Natural killer cell (primary cell): ENCODE measurements at regions not wholly inside any gene's neighbourhood (a gene's known extent, or its start where the extent isn't known, plus 50 kb on each side); places are given as distances from the start of the nearest gene placed in this dataset.

Source experiments
- ATAC-seq, 3 donors: fragments of 150-1000 bp in 2 of 3; fragments of 200-7000 bp in 1 of 3; cut with Tn5 transposase; 1 replicate in 1 of 3; 2 replicates in 2 of 3; pipeline ENCODE4 v1.10.0; 2021; ENCODE audit warnings: mild to moderate bottlenecking in 2 of 3, moderate library complexity in 2 of 3
- DNase-seq, 2 donors: peaks; one replicate each; pipeline versions ENCODE4 v3.0.0 to v3.0.0-alpha.2; 2013 to 2021; ENCODE audit warnings: mixed read lengths in 1 of 2
- H3K27ac ChIP-seq: one replicate; pipeline ENCODE4 v1.5.1; 2013; ENCODE audit warnings: mild to moderate bottlenecking, low read length
- H3K27me3 ChIP-seq: one replicate; pipeline ENCODE4 v1.6.1; 2013; ENCODE audit warnings: low read length; ENCODE audit not compliant: control insufficient read depth, insufficient read depth
- H3K36me3 ChIP-seq: one replicate; pipeline ENCODE4 v1.6.1; 2013; ENCODE audit warnings: low read length; ENCODE audit not compliant: control insufficient read depth, insufficient read depth
- H3K4me1 ChIP-seq: one replicate; pipeline ENCODE4 v1.6.1; 2013; ENCODE audit warnings: low read length; ENCODE audit not compliant: control insufficient read depth, insufficient read depth
- H3K4me3 ChIP-seq: one replicate; pipeline ENCODE4 v1.5.1; 2013; ENCODE audit warnings: low read length
- H3K9me3 ChIP-seq: one replicate; pipeline ENCODE4 v1.6.1; 2013; ENCODE audit warnings: low read length; ENCODE audit not compliant: control insufficient read depth, insufficient read depth
- H3K27ac Mint-ChIP-seq, 2 donors: one replicate each; pipeline ENCODE4 v1.8.0; 2022; ENCODE audit warnings: mild to moderate bottlenecking in 2 of 2, mixed read lengths in 2 of 2, moderate library complexity in 1 of 2
- H3K27me3 Mint-ChIP-seq, 2 donors: one replicate each; pipeline ENCODE4 v1.8.0; 2022; ENCODE audit warnings: low read depth in 2 of 2, mixed read lengths in 2 of 2
- H3K36me3 Mint-ChIP-seq: one replicate; pipeline ENCODE4 v1.8.0; 2022; ENCODE audit warnings: mixed read lengths
- H3K4me1 Mint-ChIP-seq, 2 donors: one replicate each; pipeline ENCODE4 v1.8.0; 2022; ENCODE audit warnings: mixed read lengths in 2 of 2
- H3K4me3 Mint-ChIP-seq: one replicate; pipeline ENCODE4 v1.8.0; 2022; ENCODE audit warnings: mild to moderate bottlenecking, moderate library complexity, mixed read lengths
- H3K9me3 Mint-ChIP-seq, 2 donors: one replicate each; pipeline ENCODE4 v1.8.0; 2022; ENCODE audit warnings: mixed read lengths in 2 of 2
- CTCF ChIP-seq: fragments of 200-600 bp; IDR thresholded peaks from one replicate; pipeline ENCODE4 v1.8.0; 2022; ENCODE audit warnings: antibody characterized with exemption
- WGBS: methylation state at CpG from one replicate; pipeline ENCODE4 v1.1.7; 2013; ENCODE audit warnings: missing lambda C conversion rate; ENCODE audit not compliant: insufficient coverage; 5-methylcytosine and 5-hydroxymethylcytosine counted together
- intact Hi-C: fragments of 100-400 bp; cut with micrococcal nuclease; formaldehyde crosslinking; loops from one replicate; pipeline ENCODE4 v1.14.2; 2022

GRCh38 chr13:73876323-73876722 lies 257.9 kb downstream of the KLF12 start:
- Mint-ChIP-seq H3K27me3 (no peaks in the 10 kb centered on the region), H3K36me3 (no peaks in the 10 kb centered on the region), H3K4me3 (no peak overlapping the region), H3K9me3 (no peaks in the 10 kb centered on the region), H3K4me1 (peaks cover 45 to 51% of the 10 kb centered on the region in 2 donors), H3K27ac (no peak overlapping the region)
- Histone ChIP-seq H3K36me3 (no peaks in the 10 kb centered on the region), H3K4me3 (no peak overlapping the region), H3K27me3 (no peaks in the 10 kb centered on the region), H3K4me1 (peaks cover 2% of the 10 kb centered on the region), H3K9me3 (peaks cover 3% of the 10 kb centered on the region), H3K27ac (no peak overlapping the region)
- WGBS, result 100% methylated on average over 1 of the region's 1 CpG
- DNase-seq (no peak), ATAC-seq (no peak)
- intact Hi-C loops, result no loop called here
- TF ChIP-seq CTCF, result no peak

GRCh38 chr13:73873940-73874830 lies 260.0 kb downstream of the KLF12 start:
- Mint-ChIP-seq H3K36me3 (no peaks in the 10 kb centered on the region), H3K4me1 (peaks cover 50 to 57% of the 10 kb centered on the region in 2 donors), H3K27me3 (no peaks in the 10 kb centered on the region), H3K4me3 (no peak overlapping the region), H3K27ac (peak overlapping the region in 1 of 2 donors; percentile 11), H3K9me3 (no peaks in the 10 kb centered on the region)
- intact Hi-C loops, result no loop called here
- 63% methylated on average over 4 of the region's 5 CpGs for WGBS
- Histone ChIP-seq H3K4me1 (peaks cover 4% of the 10 kb centered on the region), H3K27ac (no peak overlapping the region), H3K36me3 (no peaks in the 10 kb centered on the region), H3K9me3 (peaks cover 3% of the 10 kb centered on the region), H3K4me3 (no peak overlapping the region), H3K27me3 (no peaks in the 10 kb centered on the region)
- DNase-seq, result no peak
- no peak for ATAC-seq
- TF ChIP-seq CTCF, result no peak

GRCh38 chr13:73872397-73872796 lies 261.8 kb downstream of the KLF12 start:
- Mint-ChIP-seq H3K4me3 (no peak overlapping the region), H3K27ac (peak overlapping the region in 1 of 2 donors; percentile 69), H3K4me1 (peaks cover 40 to 49% of the 10 kb centered on the region in 2 donors), H3K36me3 (no peaks in the 10 kb centered on the region), H3K27me3 (no peaks in the 10 kb centered on the region), H3K9me3 (no peaks in the 10 kb centered on the region)
- ATAC-seq (no peak), DNase-seq (no peak)
- intact Hi-C loops, result no loop called here
- peaks cover 4% of the 10 kb centered on the region for H3K4me1 ChIP-seq
- no peak for TF ChIP-seq CTCF
- H3K9me3 ChIP-seq, result no peaks in the 10 kb centered on the region
- no peak overlapping the region for H3K27ac ChIP-seq
- H3K4me3 ChIP-seq, result no peak overlapping the region
- H3K36me3 ChIP-seq, result no peaks in the 10 kb centered on the region
- 100% methylated on average over 2 of the region's 3 CpGs for WGBS
- no peaks in the 10 kb centered on the region for H3K27me3 ChIP-seq
